ENCODE measurements at regions not wholly inside any gene's neighbourhood (a gene's known extent, or its start where the extent isn't known, plus 50 kb on each side); places are given as distances from the start of the nearest gene placed in this dataset.

DNA sequence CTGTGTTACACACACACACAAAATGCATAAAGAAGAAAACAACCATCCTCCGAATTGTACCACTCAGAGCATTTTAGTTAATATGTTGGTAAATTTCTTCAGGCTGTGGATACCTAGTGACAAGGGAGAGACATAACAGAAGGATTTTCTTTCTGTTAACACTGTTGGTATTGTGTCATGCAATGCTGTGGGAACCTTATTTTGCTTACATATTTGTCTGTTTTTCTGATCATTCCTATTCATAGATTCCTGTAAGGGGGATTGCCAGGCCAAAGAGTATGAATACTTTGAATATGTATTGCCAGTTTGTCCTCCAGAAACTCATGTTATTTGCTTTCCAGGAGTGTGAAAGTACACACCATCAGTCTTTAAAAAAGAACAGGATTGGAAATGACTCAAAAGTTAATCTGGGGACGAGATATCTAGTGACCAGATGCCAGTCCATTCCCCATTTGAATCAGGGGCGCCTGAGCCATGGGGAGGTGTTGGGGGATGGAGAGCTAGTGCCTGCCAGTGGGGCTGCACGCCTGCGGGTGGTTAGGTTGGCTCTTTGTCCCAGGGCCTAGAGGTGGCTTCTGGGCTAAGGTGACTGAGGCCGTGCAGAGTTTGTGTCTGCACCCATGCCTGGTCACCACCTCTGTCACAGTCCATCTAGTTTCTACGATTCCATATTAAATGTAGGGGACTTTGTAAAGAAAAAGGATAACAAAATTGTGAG, 142.0 kb downstream of the PTPN20 start:
- CTCF ChIA-PET, result interaction anchor here (1.1 kb wide), 1 partner anchor 262 kb away, joined by 3 read pairs; no protein-coding TSS in a partner anchor
- H3K4me3 ChIP-seq (ENCODE audit: low read depth, low read length), result no peak overlapping the region
- no peak overlapping the region for H3K27ac ChIP-seq (ENCODE audit: extremely low read depth, low read depth, low read length)
- H3K9me3 ChIP-seq (ENCODE audit: control insufficient read depth, insufficient read depth, low read depth, low read length), result no peaks in the 10 kb centered on the region
- POLR2A ChIA-PET, result no interaction called here
- H3K4me1 ChIP-seq (ENCODE audit: control insufficient read depth, insufficient read depth, low read length), result no peaks in the 10 kb centered on the region
- TF ChIP-seq REPIN1 (tag by site-specific recombination; IDR thresholded peaks at IDR 0.05; ENCODE audit: low read depth), result no peak
- TF ChIP-seq HOXA7 (CRISPR knock-in tag; IDR thresholded peaks at IDR 0.05; ENCODE audit: borderline replicate concordance), result no peak
- TF ChIP-seq KLF8 (tag by site-specific recombination; IDR thresholded peaks at IDR 0.05), result no peak
- no peak for TF ChIP-seq ZNF121 (tag by site-specific recombination; IDR thresholded peaks at IDR 0.05)
- TF ChIP-seq GFI1B (tag by site-specific recombination; IDR thresholded peaks at IDR 0.05), result no peak
- TF ChIP-seq ZNF239 (tag by site-specific recombination; IDR thresholded peaks at IDR 0.05), result no peak
- TF ChIP-seq ZNF571 (tag by site-specific recombination; IDR thresholded peaks at IDR 0.05), result no peak
- TF ChIP-seq, protein P1, sequence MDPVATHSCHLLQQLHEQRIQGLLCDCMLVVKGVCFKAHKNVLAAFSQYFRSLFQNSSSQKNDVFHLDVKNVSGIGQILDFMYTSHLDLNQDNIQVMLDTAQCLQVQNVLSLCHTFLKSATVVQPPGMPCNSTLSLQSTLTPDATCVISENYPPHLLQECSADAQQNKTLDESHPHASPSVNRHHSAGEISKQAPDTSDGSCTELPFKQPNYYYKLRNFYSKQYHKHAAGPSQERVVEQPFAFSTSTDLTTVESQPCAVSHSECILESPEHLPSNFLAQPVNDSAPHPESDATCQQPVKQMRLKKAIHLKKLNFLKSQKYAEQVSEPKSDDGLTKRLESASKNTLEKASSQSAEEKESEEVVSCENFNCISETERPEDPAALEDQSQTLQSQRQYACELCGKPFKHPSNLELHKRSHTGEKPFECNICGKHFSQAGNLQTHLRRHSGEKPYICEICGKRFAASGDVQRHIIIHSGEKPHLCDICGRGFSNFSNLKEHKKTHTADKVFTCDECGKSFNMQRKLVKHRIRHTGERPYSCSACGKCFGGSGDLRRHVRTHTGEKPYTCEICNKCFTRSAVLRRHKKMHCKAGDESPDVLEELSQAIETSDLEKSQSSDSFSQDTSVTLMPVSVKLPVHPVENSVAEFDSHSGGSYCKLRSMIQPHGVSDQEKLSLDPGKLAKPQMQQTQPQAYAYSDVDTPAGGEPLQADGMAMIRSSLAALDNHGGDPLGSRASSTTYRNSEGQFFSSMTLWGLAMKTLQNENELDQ (tag by site-specific recombination; IDR thresholded peaks at IDR 0.05; ENCODE audit: low read depth), result no peak
- TF ChIP-seq, protein P2, sequence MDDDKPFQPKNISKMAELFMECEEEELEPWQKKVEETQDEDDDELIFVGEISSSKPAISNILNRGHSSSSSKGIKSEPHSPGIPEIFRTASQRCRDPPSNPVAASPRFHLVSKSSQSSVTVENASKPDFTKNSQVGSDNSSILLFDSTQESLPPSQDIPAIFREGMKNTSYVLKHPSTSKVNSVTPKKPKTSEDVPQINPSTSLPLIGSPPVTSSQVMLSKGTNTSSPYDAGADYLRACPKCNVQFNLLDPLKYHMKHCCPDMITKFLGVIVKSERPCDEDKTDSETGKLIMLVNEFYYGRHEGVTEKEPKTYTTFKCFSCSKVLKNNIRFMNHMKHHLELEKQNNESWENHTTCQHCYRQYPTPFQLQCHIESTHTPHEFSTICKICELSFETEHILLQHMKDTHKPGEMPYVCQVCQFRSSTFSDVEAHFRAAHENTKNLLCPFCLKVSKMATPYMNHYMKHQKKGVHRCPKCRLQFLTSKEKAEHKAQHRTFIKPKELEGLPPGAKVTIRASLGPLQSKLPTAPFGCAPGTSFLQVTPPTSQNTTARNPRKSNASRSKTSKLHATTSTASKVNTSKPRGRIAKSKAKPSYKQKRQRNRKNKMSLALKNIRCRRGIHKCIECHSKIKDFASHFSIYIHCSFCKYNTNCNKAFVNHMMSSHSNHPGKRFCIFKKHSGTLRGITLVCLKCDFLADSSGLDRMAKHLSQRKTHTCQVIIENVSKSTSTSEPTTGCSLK (tag by site-specific recombination; IDR thresholded peaks at IDR 0.05), result no peak
- no peak for TF ChIP-seq ZNF146 (tag by site-specific recombination; IDR thresholded peaks at IDR 0.05)
- no peaks in the 10 kb centered on the region for H3K36me3 ChIP-seq (ENCODE audit: control insufficient read depth in 2 of 2, insufficient read depth in 1 of 2, low read length in 2 of 2)

DNA sequence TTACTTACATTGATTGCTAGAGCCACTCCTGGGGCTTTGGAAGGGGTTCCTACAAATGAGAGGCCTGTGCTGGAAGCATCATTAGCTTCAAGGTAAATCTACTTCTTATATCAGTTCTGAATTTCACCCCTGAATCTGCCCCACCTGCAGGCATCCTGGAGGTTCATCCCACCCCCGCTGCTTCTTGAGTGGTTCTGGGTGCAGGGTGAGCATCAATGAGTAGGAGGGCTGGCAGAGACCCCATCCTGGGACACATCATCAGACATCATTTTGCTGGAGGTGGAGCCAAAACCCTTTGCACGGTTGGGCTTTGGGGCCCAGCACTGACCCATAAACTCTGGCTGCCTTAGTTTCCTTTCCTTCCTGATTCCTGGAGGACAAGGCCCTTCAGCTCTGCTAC, 143.7 kb downstream of the PTPN20 start:
- ChIA-PET POLR2A (no interaction called here), CTCF (no interaction called here)
- no peaks in the 10 kb centered on the region for H3K9me3 ChIP-seq (ENCODE audit: control insufficient read depth, insufficient read depth, low read depth, low read length)
- TF ChIP-seq, protein P3, sequence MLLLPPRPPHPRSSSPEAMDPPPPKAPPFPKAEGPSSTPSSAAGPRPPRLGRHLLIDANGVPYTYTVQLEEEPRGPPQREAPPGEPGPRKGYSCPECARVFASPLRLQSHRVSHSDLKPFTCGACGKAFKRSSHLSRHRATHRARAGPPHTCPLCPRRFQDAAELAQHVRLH (tag by site-specific recombination; IDR thresholded peaks at IDR 0.05), result no peak
- TF ChIP-seq ZNF600 (tag by site-specific recombination; IDR thresholded peaks at IDR 0.05) (no peak), ZNF133 (tag by site-specific recombination; IDR thresholded peaks at IDR 0.05) (no peak)
- H3K36me3 ChIP-seq (ENCODE audit: control insufficient read depth in 2 of 2, insufficient read depth in 1 of 2, low read length in 2 of 2), result no peaks in the 10 kb centered on the region
- no peak overlapping the region for H3K27ac ChIP-seq (ENCODE audit: extremely low read depth, low read depth, low read length)
- H3K4me3 ChIP-seq (ENCODE audit: low read depth, low read length), result no peak overlapping the region
- H3K4me1 ChIP-seq (ENCODE audit: control insufficient read depth, insufficient read depth, low read length), result no peaks in the 10 kb centered on the region

DNA sequence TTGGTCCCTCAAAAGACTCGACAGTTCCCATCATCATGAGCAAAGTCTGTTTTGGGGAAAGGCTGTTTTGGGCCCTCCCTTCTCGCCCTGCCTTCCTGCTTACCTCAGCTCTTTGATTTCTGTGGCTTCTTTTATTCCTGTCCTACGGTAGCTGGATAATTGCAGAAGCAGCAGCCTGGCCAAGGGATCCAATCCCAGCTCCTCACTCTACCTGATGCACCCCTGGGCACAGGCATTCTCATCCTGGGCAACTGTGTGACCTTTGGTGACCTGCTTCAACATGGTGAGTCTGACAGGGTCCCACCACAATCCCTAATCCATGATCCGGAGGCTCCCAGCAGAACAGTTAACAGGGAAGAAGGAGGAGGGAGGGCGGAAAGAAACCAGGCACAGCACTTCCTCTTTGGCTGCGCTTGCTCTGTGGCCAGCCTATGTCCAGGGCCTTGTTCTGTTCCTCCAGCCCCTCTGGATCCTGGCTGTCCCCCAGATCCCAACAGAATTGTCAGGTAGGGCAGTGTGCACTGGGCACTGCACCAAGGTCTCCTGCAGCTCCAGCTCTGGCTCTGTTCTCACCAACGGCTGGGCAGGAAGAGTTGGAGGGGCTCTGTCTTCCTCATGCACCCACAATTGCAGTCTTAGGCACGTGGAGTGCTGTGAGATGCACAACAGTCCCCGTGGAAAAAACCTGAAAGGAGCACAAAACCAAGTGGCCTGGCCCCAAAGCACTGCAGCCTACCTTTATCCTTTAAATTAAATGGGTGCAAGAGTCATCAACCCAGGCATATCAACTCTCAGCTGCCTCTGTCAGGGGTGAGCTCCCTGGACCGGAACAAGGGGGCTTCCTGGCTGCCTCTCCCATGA, 144.4 kb downstream of the PTPN20 start:
- ChIA-PET POLR2A (no interaction called here), CTCF (no interaction called here)
- no peaks in the 10 kb centered on the region for H3K36me3 ChIP-seq (ENCODE audit: control insufficient read depth in 2 of 2, insufficient read depth in 1 of 2, low read length in 2 of 2)
- no peaks in the 10 kb centered on the region for H3K9me3 ChIP-seq (ENCODE audit: control insufficient read depth, insufficient read depth, low read depth, low read length)
- no peaks in the 10 kb centered on the region for H3K4me1 ChIP-seq (ENCODE audit: control insufficient read depth, insufficient read depth, low read length)
- no peak overlapping the region for H3K27ac ChIP-seq (ENCODE audit: extremely low read depth, low read depth, low read length)
- no peak overlapping the region for H3K4me3 ChIP-seq (ENCODE audit: low read depth, low read length)
- no peak for TF ChIP-seq ZNF791 (tag by site-specific recombination; IDR thresholded peaks at IDR 0.05)
- TF ChIP-seq, protein P1 (tag by site-specific recombination; IDR thresholded peaks at IDR 0.05; ENCODE audit: low read depth), result no peak
- TF ChIP-seq ZNF341 (tag by site-specific recombination; IDR thresholded peaks at IDR 0.05; ENCODE audit: low read depth), result no peak
- TF ChIP-seq ZBTB20 (tag by site-specific recombination; IDR thresholded peaks at IDR 0.05), result no peak
- TF ChIP-seq WT1 (tag by site-specific recombination; IDR thresholded peaks at IDR 0.05), result no peak
- TF ChIP-seq ZNF514 (tag by site-specific recombination; IDR thresholded peaks at IDR 0.05), result no peak

Measured in HEK293 (cell line).